Femur (tissue), 1 donor: ENCODE measurements at regions not wholly inside any gene's neighbourhood (a gene's known extent, or its start where the extent isn't known, plus 50 kb on each side); places are given as distances from the start of the nearest gene placed in this dataset.
A peak's percentile ranks its signal among the peaks of the same experiment; 100 is the strongest.

Source experiments
- DNase-seq: peaks from one replicate; pipeline ENCODE4 v3.0.0-alpha.2; 2017

- no peak for DNase-seq
These were observed 420.7 kb upstream of the USP24 start for GRCh38 chr1:55635856-55636255.

- no peak for DNase-seq
These were observed 419.4 kb upstream of the USP24 start for GRCh38 chr1:55634516-55634915.

- DNase-seq = no peak
These were observed 417.7 kb upstream of the USP24 start for GRCh38 chr1:55632906-55633305.

- DNase-seq = no peak
These were observed 416.9 kb upstream of the USP24 start for GRCh38 chr1:55632058-55632457.

- DNase-seq = no peak
These were observed 416.3 kb upstream of the USP24 start for GRCh38 chr1:55631509-55631908.

- no peak for DNase-seq
These were observed 411.2 kb upstream of the USP24 start for GRCh38 chr1:55626326-55626725.

GRCh38 chr1:55624766-55625165, 409.6 kb upstream of the USP24 start:
- DNase-seq = no peak

GRCh38 chr1:55623311-55623710, 408.1 kb upstream of the USP24 start:
- DNase-seq = peak; percentile 49

GRCh38 chr1:55622074-55622473, 406.9 kb upstream of the USP24 start:
- DNase-seq = no peak

- DNase-seq = no peak
These were observed 403.0 kb upstream of the USP24 start for GRCh38 chr1:55618199-55618598.

GRCh38 chr1:55617288-55617982, 402.3 kb upstream of the USP24 start:
- DNase-seq = peak; percentile 65

GRCh38 chr1:55612988-55613387, 397.8 kb upstream of the USP24 start:
- no peak for DNase-seq

- DNase-seq = no peak
These were observed 396.0 kb upstream of the USP24 start for GRCh38 chr1:55611123-55611522.

- no peak for DNase-seq
These were observed 395.0 kb upstream of the USP24 start for GRCh38 chr1:55610203-55610602.

- DNase-seq = no peak
These were observed 394.5 kb upstream of the USP24 start for GRCh38 chr1:55609630-55610029.

- no peak for DNase-seq
These were observed 390.0 kb upstream of the USP24 start for GRCh38 chr1:55605155-55605554.

- no peak for DNase-seq
These were observed 389.6 kb upstream of the USP24 start for GRCh38 chr1:55604749-55605148.

GRCh38 chr1:55604179-55604578, 389.0 kb upstream of the USP24 start:
- no peak for DNase-seq

- DNase-seq = no peak
These were observed 385.1 kb upstream of the USP24 start for GRCh38 chr1:55600242-55600641.

- no peak for DNase-seq
These were observed 382.7 kb upstream of the USP24 start for GRCh38 chr1:55597910-55598309.

GRCh38 chr1:55594701-55595100, 379.5 kb upstream of the USP24 start:
- no peak for DNase-seq

- DNase-seq = no peak
These were observed 378.1 kb upstream of the USP24 start for GRCh38 chr1:55593298-55593697.

GRCh38 chr1:55592122-55592521, 377.0 kb upstream of the USP24 start:
- DNase-seq = no peak

- DNase-seq = no peak
These were observed 374.6 kb upstream of the USP24 start for GRCh38 chr1:55589671-55590297.

- no peak for DNase-seq
These were observed 373.1 kb upstream of the USP24 start for GRCh38 chr1:55588309-55588708.
